NCI-H2227 (cell line): ENCODE measurements at regions not wholly inside any gene's neighbourhood (a gene's known extent, or its start where the extent isn't known, plus 50 kb on each side); places are given as distances from the start of the nearest gene placed in this dataset.
"Not testable (repeated sequence)": the region's sequence is repeated elsewhere in the genome, so short reads cannot be mapped to it uniquely, and the experiment has no call there.

ENCODE experiments used
- DNase-seq: peaks from one replicate; lab custom pipeline; 2025; ENCODE audit not compliant: unreplicated experiment; lab: John Stamatoyannopoulos, UW

GRCh38 chrX:46178763-46179162, 366.5 kb downstream of the ZNF674 start:
- DNase-seq = no peak

DNA sequence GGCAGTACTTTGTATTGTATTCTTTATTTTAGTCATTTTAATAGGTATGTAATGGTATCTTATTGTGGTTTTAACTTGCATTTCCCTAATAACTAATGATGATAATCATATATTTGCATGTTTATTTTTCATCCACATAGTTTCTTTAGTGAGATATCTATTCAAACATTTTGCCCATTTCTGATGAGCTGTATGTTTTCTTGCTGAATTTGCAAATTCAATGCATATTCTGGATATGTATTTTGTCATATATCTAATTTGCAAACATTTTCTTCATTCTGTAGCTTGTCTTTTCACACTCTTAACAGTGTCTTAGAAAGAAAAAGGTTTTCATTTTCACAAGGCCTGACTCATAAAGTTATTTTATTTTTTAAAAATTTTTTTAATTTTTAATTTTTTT, 372.1 kb downstream of the ZNF674 start:
- DNase-seq = no peak

DNA sequence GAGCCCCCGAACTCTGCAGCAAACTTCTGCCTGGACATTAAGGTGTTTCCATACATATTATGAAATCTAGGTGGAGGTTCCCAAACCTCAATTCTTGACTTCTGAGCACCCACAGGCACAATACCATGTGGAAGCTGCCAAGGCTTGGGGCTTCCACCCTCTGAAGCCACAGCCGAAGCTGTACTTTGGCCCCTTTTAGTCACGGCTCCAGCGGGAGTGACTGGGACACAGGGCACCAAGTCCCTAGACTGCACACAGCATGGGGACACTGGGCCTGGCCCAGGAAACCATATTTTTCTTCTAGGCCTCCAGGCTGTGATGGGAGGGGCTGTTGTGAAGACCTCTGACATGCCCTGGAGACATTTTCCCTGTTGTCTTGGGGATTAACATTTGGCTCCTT, 373.8 kb downstream of the ZNF674 start:
- not testable (repeated sequence) for DNase-seq

DNA sequence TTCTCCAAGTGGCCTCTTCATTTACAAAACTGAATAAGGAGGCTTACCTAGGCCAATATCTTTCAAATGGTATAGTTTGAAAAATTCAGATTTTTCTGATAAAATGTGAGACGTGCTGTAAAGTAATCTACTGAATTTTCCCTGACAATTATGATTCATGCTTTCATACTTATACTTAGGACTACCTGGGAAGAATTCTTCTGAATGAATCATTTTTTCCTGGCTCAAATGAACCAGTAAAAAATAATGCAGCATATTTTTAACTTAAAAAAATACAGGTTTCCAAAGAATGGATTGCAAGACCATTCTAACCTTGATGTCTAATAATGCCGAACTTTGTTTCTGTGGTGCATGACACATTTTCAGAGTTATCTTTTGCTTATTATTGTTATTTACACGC, 375.4 kb downstream of the ZNF674 start:
- no peak for DNase-seq

DNA sequence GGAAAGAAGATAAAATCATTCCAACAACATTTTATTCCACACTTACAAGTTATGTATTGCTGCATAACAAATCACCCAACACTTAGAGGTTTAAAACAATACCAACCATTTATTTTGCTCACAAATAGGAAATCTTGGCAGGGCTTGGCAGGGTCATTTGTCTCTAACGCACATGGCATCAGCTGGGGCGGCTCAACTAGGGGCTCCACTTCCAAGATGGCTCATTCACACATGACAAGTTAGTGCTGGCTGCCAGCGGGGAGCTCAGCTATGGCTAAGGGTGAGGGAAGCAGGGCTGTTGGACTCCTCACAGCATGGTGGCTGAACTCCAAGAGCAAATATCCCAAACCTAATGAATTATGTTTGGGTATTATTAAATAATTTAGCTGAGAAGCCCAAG, 377.0 kb downstream of the ZNF674 start:
- no peak for DNase-seq

- no peak for DNase-seq
Observed at GRCh38 chrX:46165866-46166265, 379.4 kb downstream of the ZNF674 start.

DNA sequence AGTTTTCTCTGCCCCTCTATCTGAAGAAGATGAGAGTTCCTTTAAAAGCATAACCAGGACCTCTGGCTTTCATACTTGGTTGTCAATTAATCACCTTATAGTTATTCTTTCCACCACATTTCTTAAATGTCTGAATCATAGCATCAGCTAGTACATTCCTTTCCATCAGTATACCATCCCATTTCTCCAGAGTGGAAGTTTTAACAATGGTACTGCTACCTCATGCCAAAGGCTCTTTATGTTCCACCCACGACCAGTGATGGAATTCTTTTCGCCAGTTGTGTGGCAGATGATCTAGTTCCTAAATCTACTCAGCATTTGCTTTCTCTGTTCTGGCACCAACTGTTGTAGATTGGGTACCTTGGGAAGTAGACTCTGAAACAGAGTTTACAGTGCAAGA, 379.8 kb downstream of the ZNF674 start:
- DNase-seq = no peak

DNA sequence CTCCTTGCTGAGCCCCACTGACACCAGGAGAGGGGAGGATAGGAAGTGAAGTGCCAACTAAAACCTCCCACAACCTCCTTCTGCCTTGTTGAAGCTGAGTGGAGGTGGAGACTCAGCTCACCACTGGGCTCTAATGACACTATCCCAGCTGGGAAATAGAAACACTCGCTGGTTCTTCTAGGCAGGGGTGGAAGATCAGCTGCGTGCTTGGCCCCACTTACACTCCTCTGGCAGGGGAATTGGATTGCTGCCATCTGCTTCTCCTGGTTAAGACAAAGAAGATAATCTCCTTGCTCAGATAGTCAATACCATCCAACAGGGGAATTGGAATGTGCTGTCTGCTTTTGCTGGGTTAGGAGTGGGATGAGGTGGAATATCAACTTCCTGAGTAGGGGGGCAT, 392.5 kb downstream of the ZNF674 start:
- DNase-seq = no peak

DNA sequence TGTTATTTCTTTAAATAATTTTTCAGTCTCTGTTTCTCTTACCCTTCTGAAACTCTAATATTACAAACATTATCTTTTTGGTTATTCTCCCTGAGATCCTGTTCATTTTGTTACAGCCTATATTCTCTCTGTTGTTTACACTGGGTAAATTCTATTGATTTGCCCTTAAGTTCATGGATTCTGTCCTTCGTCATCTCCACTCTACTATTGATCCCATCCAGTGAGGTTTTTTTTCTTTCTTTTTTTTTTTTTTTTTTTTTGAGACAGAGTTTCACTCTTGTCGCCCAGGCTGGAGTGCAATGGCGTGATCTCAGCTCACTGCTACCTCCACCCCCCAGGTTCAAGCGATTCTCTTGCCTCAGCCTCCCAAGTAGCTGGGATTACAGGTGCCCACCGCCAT, 393.9 kb downstream of the ZNF674 start:
- DNase-seq = not testable (repeated sequence)

DNA sequence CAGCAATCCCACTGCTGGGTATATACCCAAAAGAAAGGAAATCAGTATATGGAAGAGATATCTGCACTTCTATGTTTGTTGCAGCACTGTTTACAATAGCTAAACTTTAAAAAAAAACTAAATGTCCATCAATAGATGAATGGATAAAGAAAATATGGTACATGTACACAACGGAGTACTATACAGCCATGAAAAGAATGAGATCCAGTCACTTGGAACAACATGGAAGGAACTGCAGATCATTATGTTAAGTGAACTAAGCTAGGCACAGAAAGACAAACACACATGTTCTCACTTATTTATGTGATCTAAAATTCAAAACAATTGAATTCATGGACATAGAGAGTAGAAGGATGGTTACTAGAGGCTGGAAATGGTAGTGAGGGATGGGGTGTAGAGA, 400.7 kb downstream of the ZNF674 start:
- DNase-seq = no peak

DNA sequence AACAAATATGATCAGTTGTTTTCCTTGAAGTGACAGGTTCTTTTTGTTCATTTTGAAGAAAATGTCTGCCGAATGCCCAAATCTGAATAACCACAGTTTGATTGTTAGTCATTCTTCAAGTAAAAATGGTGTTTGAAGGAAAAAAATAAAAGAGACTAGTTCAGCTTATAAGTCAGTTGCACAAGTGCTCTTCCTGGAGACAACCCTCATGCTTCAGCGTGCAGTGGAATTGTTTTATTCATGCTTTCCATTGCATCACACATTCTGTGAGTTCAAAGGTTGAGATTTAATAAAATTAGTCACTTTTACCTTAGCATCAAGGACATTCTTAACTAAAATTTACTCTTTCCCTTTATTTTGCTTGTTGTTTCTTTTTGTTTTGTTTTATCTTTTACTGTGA, 404.9 kb downstream of the ZNF674 start:
- no peak for DNase-seq

DNA sequence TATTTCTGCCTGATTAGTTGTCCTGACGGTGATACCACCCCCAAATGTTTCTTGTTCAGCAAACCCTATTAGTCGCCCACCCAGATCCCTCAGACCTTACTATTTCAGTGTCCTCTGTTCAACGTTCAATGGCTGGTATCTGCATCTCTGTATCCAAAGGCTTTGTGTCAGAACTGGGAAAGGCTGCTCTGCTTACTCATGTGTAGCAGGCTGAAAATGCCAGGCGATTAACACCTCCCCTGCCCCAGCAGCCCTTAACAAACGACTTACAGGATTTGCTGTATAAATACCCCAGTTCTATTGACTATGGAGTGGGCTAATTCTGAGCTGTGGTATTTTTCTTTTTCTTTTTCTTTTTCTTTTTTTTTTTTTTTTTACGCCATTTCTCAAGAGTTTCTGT, 415.0 kb downstream of the ZNF674 start:
- DNase-seq = no peak

- DNase-seq = no peak
Observed at GRCh38 chrX:46125111-46125510, 420.1 kb downstream of the ZNF674 start.

- DNase-seq = no peak
Observed at GRCh38 chrX:46117234-46117633, 428.0 kb downstream of the ZNF674 start.

DNA sequence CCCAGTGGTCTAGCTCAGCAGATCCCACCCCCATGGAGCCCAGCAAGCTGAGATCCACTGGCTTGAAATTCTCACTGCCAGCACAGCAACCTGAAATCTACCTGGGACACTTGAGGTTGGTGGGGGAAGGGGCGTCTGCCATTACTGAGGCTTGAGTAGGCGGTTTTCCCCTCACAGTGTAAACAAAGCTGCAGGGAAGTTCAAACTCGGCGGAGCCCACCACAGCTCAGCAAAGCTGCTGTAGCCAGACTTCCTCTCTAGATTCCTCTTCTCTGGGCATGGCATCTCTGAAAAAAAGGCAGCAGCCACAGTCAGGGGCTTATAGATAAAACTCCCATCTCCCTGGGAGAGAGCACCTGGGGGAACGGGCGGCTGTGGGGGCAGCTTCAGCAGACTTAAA, 457.9 kb downstream of the ZNF674 start:
- not testable (repeated sequence) for DNase-seq

- not testable (repeated sequence) for DNase-seq
Observed at GRCh38 chrX:46080121-46080520, 465.1 kb downstream of the ZNF674 start.

DNA sequence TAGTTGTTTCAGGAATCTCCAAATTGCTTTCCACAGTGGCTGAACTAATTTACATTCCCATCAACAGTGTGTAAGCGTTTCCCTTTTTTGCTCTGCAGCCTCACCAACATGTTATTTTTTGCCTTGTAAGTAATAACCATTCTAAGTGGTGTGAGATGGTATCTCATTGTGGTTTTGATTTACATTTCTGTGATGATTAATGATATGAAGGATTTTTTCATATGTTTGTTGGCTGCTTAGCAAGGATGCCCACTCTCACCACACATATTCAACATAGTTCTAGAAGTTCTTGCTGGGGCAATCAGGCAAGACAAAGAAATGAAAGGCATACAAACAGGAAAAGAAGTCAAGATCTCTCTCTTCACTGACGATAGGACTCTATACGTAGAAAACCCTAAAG, 472.4 kb downstream of the ZNF674 start:
- no peak for DNase-seq

DNA sequence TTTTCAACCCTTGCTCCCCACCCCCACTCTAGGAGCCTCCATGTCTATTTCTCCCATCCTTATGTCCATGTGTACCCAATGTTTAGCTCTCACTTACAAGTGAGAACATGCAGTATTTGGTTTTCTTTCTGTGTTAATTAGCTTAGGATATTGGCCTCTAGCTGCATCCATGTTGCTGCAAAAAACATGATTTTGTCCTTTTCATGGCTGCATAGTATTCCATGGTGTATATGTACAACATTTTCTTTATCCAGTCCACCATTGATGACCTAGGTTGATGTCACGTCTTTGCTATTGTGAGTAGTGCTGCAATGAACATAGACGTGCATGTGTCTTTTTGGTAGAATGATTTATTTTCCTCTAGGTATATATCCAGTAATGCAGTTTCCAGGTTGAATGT, 472.8 kb downstream of the ZNF674 start:
- DNase-seq = no peak

DNA sequence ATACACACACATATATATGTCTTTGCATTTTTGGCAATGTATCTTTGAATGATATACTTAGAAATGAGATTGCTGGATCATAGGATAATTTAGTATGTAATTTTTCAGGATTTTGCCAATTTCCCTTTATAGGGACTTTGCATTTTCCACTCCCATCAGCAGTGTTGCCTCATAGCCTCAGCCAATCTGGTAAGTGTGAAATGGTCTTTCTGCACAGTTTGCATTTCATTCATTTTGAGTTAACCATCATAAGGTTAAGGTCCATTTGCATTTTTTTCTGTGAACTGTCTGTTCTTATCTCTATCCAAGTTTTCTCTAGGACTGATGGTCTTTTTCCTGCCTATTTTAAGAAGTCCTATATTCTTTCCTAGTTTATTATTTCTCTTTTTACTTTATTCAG, 474.8 kb downstream of the ZNF674 start:
- DNase-seq = no peak

DNA sequence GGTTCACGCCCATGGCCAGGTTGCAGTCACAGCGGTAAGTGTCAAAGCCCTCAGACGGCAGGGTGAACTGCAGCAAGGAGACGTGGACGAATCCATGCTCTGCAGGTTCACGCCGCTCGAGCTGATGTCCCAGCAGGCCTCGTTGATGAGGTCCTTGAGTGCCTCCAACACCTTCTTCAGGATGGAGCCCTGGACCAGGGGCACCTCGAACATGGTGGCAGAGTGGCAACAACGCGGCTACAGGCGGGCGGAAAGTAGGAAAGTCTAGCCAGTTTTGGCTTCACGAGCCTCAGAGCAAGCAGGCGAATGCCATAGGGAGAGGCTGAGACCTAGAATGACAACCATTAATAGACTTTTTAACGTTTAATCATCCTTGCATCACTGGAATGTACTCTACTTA, 485.9 kb downstream of the ZNF674 start:
- no peak for DNase-seq

DNA sequence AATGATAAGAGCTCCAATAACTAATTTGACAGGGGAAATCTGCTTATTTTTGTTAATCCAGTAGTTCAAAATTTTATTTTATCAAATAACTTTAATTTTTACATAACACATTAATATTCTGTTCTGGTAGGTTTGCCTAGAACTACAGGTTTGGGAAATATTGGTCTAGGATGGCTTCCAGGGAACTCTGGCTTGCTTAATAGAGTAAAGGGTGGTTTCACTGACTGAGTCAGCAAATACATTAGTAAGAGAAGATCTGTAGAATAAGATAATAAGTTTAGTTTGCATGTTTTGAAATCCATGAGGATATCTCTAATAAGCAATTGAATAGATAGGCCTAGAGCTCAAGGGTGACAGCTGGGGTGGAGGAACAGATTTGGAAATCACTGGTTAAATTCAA, 500.7 kb downstream of the ZNF674 start:
- DNase-seq = no peak

- no peak for DNase-seq
Observed at GRCh38 chrX:46040001-46040400, 505.2 kb downstream of the ZNF674 start.

DNA sequence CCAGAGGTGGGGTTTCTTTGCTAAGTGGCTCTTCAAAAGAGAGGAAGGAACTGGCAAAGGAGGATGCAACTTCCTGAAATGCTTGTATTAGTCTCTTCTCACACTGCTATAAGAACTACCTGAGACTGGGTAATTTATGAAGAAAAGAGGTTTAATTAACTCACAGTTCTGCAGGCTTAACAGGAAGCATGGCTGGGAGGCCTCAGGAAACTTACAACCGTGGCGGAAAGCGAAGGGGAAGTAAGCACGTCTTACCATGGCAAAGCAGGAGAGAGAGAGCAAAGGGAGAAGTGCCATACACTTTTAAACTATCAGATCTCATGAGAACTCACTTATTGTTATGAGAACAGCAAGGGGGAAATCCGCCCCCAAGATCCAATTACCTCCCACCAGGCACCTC, 505.7 kb downstream of the ZNF674 start:
- no peak for DNase-seq

- DNase-seq = no peak
Observed at GRCh38 chrX:46036508-46036907, 508.7 kb downstream of the ZNF674 start.
